CD14-positive monocyte (primary cell): ENCODE measurements at regions not wholly inside any gene's neighbourhood (a gene's known extent, or its start where the extent isn't known, plus 50 kb on each side); places are given as distances from the start of the nearest gene placed in this dataset.

ENCODE experiments used
- DNase-seq, 3 donors: peaks; one replicate each; pipeline ENCODE4 v3.0.0-alpha.2; 2011 to 2022
- H2AFZ ChIP-seq: 2 replicates; pipeline ENCODE4 v1.6.0; 2012; ENCODE audit warnings: mild to moderate bottlenecking, low read depth, low read length, inconsistent platforms; ENCODE audit not compliant: insufficient read depth, poor library complexity, severe bottlenecking
- H3K27ac ChIP-seq, 2 donors: 1 replicate in 1 of 2; 2 replicates in 1 of 2; pipeline ENCODE4 v1.5.1; 2012 to 2013; ENCODE audit warnings: low read length in 2 of 2, control low read depth in 1 of 2, inconsistent platforms in 1 of 2, low read depth in 1 of 2, mild to moderate bottlenecking in 1 of 2
- H3K27me3 ChIP-seq, 2 donors: one replicate each; pipeline versions ENCODE4 v1.6.0 to v1.6.1; 2011 to 2013; ENCODE audit warnings: low read length in 2 of 2; ENCODE audit not compliant: control insufficient read depth in 2 of 2, insufficient read depth in 2 of 2
- H3K36me3 ChIP-seq, 2 donors: replicated peaks in 1 of 2; 1 replicate in 1 of 2; 2 replicates in 1 of 2; pipeline versions ENCODE4 v1.5.1 to v1.6.1; 2012 to 2013; ENCODE audit warnings: low read length in 2 of 2, control low read depth in 1 of 2, inconsistent platforms in 1 of 2, mild to moderate bottlenecking in 1 of 2; ENCODE audit not compliant: insufficient read depth in 2 of 2, control insufficient read depth in 1 of 2
- H3K4me1 ChIP-seq, 2 donors: 1 replicate in 1 of 2; 2 replicates in 1 of 2; pipeline versions ENCODE4 v1.5.1 to v1.6.1; 2012 to 2013; ENCODE audit warnings: low read length in 2 of 2, control low read depth in 1 of 2, inconsistent platforms in 1 of 2, mild to moderate bottlenecking in 1 of 2, moderate library complexity in 1 of 2; ENCODE audit not compliant: insufficient read depth in 2 of 2, control insufficient read depth in 1 of 2
- H3K4me2 ChIP-seq: replicated peaks from 2 replicates; pipeline ENCODE3; 2012; ENCODE audit warnings: low read length, moderate library complexity, mild to moderate bottlenecking; ENCODE audit not compliant: poor library complexity, severe bottlenecking; ENCODE audit errors: extremely low read depth
- H3K4me3 ChIP-seq, 3 experiments: fragments of 200-600 bp in 1 of 3; sonication (generic) in 1 of 3; replicated peaks in 1 of 3; 1 replicate in 2 of 3; 2 replicates in 1 of 3; pipeline ENCODE4 v1.5.1; 2011 to 2013; ENCODE audit warnings: low read length in 3 of 3, mild to moderate bottlenecking in 3 of 3, control low read depth in 2 of 3, low read depth in 2 of 3, inconsistent platforms in 1 of 3, moderate library complexity in 1 of 3
- H3K79me2 ChIP-seq: 2 replicates; pipeline ENCODE4 v1.6.0; 2012; ENCODE audit warnings: mild to moderate bottlenecking, control low read depth, inconsistent platforms, low read length, moderate library complexity; ENCODE audit not compliant: insufficient read depth
- H3K9ac ChIP-seq: 2 replicates; pipeline ENCODE4 v1.6.0; 2017; ENCODE audit warnings: low read length, mild to moderate bottlenecking; ENCODE audit not compliant: insufficient read depth, poor library complexity, severe bottlenecking
- H3K9me3 ChIP-seq, 2 donors: replicated peaks in 1 of 2; 1 replicate in 1 of 2; 2 replicates in 1 of 2; pipeline versions ENCODE4 v1.5.1 to v1.6.1; 2012 to 2013; ENCODE audit warnings: low read length in 2 of 2, control low read depth in 1 of 2; ENCODE audit not compliant: control insufficient read depth in 1 of 2, insufficient read depth in 1 of 2
- H4K20me1 ChIP-seq: 2 replicates; pipeline ENCODE4 v1.6.0; 2012; ENCODE audit warnings: mild to moderate bottlenecking, low read length, control low read depth, moderate library complexity; ENCODE audit not compliant: insufficient read depth
- H3K27ac Mint-ChIP-seq, 7 donors: one replicate each; pipeline ENCODE4 v1.8.0; 2020; ENCODE audit warnings: mild to moderate bottlenecking in 7 of 7, mixed read lengths in 7 of 7, moderate library complexity in 6 of 7, inconsistent platforms in 2 of 7
- H3K27me3 Mint-ChIP-seq, 3 donors: one replicate each; pipeline ENCODE4 v1.8.0; 2021 to 2022; ENCODE audit warnings: low read depth in 3 of 3, mild to moderate bottlenecking in 3 of 3, mixed read lengths in 3 of 3, moderate library complexity in 3 of 3, inconsistent platforms in 1 of 3
- H3K36me3 Mint-ChIP-seq, 2 donors: one replicate each; pipeline ENCODE4 v1.8.0; 2020; ENCODE audit warnings: mixed read lengths in 2 of 2, inconsistent platforms in 1 of 2, mild to moderate bottlenecking in 1 of 2
- H3K4me1 Mint-ChIP-seq: one replicate; pipeline ENCODE4 v1.8.0; 2020; ENCODE audit warnings: mild to moderate bottlenecking, mixed read lengths
- H3K4me3 Mint-ChIP-seq, 2 donors: one replicate each; pipeline ENCODE4 v1.8.0; 2020; ENCODE audit warnings: mild to moderate bottlenecking in 2 of 2, mixed read lengths in 2 of 2, moderate library complexity in 1 of 2
- H3K9me3 Mint-ChIP-seq, 7 donors: one replicate each; pipeline ENCODE4 v1.8.0; 2020 to 2022; ENCODE audit warnings: mixed read lengths in 7 of 7, mild to moderate bottlenecking in 6 of 7, moderate library complexity in 6 of 7, inconsistent platforms in 2 of 7
- WGBS: methylation state at CpG from one replicate; pipeline ENCODE4 v1.1.5; 2013; ENCODE audit warnings: missing lambda C conversion rate; ENCODE audit not compliant: insufficient coverage; 5-methylcytosine and 5-hydroxymethylcytosine counted together
- intact Hi-C, 2 donors: fragments of 100-400 bp; cut with micrococcal nuclease; formaldehyde crosslinking; loops; one replicate each; pipeline versions ENCODE4 v1.15.0 to v1.15.1; 2023
- TF ChIP-seq, protein P1 (sequence below): fragments of 200-600 bp; IDR thresholded peaks from one replicate; pipeline ENCODE4 v1.8.0; 2022; ENCODE audit warnings: antibody characterized with exemption, mild to moderate bottlenecking

DNA sequence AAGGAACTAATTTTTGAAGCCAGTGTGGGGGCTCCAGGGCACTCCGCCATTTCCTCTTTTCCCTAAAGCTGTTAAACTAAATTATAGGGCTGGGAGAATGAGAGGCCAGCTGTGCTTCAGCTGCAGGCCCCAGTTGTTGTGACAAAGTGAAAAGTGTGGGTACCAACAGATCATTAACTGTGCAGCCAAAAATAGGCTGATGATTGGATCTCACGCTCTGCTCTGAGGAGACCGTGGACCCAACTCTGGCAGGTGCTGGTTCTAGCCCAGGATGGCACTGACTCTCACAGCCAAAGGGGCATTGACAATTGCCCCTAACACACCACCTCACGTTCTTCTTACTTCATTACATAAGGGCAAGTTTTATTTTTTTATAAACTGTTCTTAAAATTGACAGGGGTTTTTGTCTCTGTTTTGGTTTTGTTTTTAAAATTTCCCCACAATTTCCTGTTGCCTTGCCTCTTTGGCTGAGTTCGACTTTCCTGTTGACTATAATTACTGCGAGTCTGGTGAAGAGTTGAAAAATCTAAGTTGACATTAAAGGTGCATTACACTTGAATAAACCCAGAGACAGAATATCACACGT, 391.0 kb downstream of the FGF9 start:
- no peak for DNase-seq
- no peak overlapping the region for H3K9ac ChIP-seq

GRCh38 chr13:22062478-22063205, 391.8 kb downstream of the FGF9 start:
- no peak overlapping the region for H3K4me3 ChIP-seq
- DNase-seq: no peak
- Mint-ChIP-seq H3K4me1 (no peaks in the 10 kb centered on the region), H3K27me3 (peaks cover 1 to 3% (median 2%) of the 10 kb centered on the region in 3 donors), H3K36me3 (no peaks in the 10 kb centered on the region), H3K4me3 (no peak overlapping the region), H3K27ac (peak overlapping the region in 1 of 7 donors; percentile 4), H3K9me3 (peaks cover 0 to 12% (median 5%) of the 10 kb centered on the region in 7 donors)
- H3K27ac ChIP-seq: no peak overlapping the region
- TF ChIP-seq, protein P1, sequence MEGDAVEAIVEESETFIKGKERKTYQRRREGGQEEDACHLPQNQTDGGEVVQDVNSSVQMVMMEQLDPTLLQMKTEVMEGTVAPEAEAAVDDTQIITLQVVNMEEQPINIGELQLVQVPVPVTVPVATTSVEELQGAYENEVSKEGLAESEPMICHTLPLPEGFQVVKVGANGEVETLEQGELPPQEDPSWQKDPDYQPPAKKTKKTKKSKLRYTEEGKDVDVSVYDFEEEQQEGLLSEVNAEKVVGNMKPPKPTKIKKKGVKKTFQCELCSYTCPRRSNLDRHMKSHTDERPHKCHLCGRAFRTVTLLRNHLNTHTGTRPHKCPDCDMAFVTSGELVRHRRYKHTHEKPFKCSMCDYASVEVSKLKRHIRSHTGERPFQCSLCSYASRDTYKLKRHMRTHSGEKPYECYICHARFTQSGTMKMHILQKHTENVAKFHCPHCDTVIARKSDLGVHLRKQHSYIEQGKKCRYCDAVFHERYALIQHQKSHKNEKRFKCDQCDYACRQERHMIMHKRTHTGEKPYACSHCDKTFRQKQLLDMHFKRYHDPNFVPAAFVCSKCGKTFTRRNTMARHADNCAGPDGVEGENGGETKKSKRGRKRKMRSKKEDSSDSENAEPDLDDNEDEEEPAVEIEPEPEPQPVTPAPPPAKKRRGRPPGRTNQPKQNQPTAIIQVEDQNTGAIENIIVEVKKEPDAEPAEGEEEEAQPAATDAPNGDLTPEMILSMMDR: no peak
- peaks cover 0 to 3% of the 10 kb centered on the region in 2 donors for H3K9me3 ChIP-seq
- no peak overlapping the region for H3K4me2 ChIP-seq
- H4K20me1 ChIP-seq: no peaks in the 10 kb centered on the region
- H3K9ac ChIP-seq: no peak overlapping the region
- H3K79me2 ChIP-seq: no peaks in the 10 kb centered on the region
- no peak overlapping the region for H2AFZ ChIP-seq
- no peaks in the 10 kb centered on the region for H3K4me1 ChIP-seq
- intact Hi-C loops: no loop called here
- no peaks in the 10 kb centered on the region for H3K27me3 ChIP-seq
- WGBS: 84% methylated on average over 5 of the region's 8 CpGs
- H3K36me3 ChIP-seq: no peaks in the 10 kb centered on the region

More for the DNA sequence above, 391.0 kb downstream of the FGF9 start:
- TF ChIP-seq, protein P1: no peak
- 83% methylated on average over 2 of the region's 7 CpGs for WGBS
- no peak overlapping the region for H3K4me2 ChIP-seq
- H2AFZ ChIP-seq: no peak overlapping the region
- intact Hi-C loops: no loop called here
- H3K27me3 ChIP-seq: no peaks in the 10 kb centered on the region
- no peaks in the 10 kb centered on the region for H3K36me3 ChIP-seq
- H3K4me1 ChIP-seq: no peaks in the 10 kb centered on the region
- H3K36me3 Mint-ChIP-seq: no peaks in the 10 kb centered on the region
- H4K20me1 ChIP-seq: no peaks in the 10 kb centered on the region
- H3K9me3 Mint-ChIP-seq: peaks cover 0 to 12% (median 2%) of the 10 kb centered on the region in 7 donors
- no peaks in the 10 kb centered on the region for H3K79me2 ChIP-seq
- H3K27ac ChIP-seq: no peak overlapping the region
- H3K27me3 Mint-ChIP-seq: peaks cover 1 to 3% (median 2%) of the 10 kb centered on the region in 3 donors
- H3K4me3 ChIP-seq: no peak overlapping the region
- peaks cover 0 to 3% of the 10 kb centered on the region in 2 donors for H3K9me3 ChIP-seq
- no peak overlapping the region for H3K4me3 Mint-ChIP-seq
- H3K27ac Mint-ChIP-seq: peak overlapping the region in 1 of 7 donors; percentile 4
- no peaks in the 10 kb centered on the region for H3K4me1 Mint-ChIP-seq
